GM23338 (cell line): ENCODE measurements at regions not wholly inside any gene's neighbourhood (a gene's known extent, or its start where the extent isn't known, plus 50 kb on each side); places are given as distances from the start of the nearest gene placed in this dataset.

Experiments
- ATAC-seq: fragments of 200-7000 bp; cut with Tn5 transposase; 3 replicates; pipeline ENCODE4 v1.9.1; 2020
- DNase-seq: peaks from one replicate; pipeline ENCODE4 v3.0.0-alpha.2; 2015; ENCODE audit warnings: low spot score
- H2AFZ ChIP-seq: fragments of 200-600 bp; sonication (generic); 2 replicates; pipeline ENCODE4 v1.8.0; 2016; ENCODE audit warnings: antibody characterized with exemption, mild to moderate bottlenecking, moderate library complexity
- H3F3A ChIP-seq: fragments of 200-600 bp; sonication (generic); replicated peaks from 2 replicates; pipeline ENCODE4 v1.8.0; 2017; ENCODE audit warnings: antibody characterized with exemption, mixed run types, low read depth
- H3K27ac ChIP-seq: fragments of 200-600 bp; sonication (generic); 2 replicates; pipeline ENCODE4 v1.6.1; 2016; ENCODE audit warnings: low read depth
- H3K27me3 ChIP-seq: fragments of 200-600 bp; sonication (generic); 2 replicates; pipeline ENCODE4 v1.8.0; 2016; ENCODE audit warnings: mild to moderate bottlenecking, mixed run types, moderate library complexity; ENCODE audit not compliant: insufficient read depth
- H3K36me3 ChIP-seq: fragments of 200-600 bp; sonication (generic); 2 replicates; pipeline ENCODE4 v1.8.0; 2016; ENCODE audit warnings: mild to moderate bottlenecking; ENCODE audit not compliant: insufficient read depth
- H3K4me1 ChIP-seq: fragments of 200-600 bp; sonication (generic); 2 replicates; pipeline ENCODE4 v1.8.0; 2016; ENCODE audit warnings: mild to moderate bottlenecking, moderate library complexity; ENCODE audit not compliant: insufficient read depth
- H3K4me2 ChIP-seq: fragments of 200-600 bp; sonication (generic); 2 replicates; pipeline ENCODE4 v1.7.1; 2017; ENCODE audit warnings: mixed run types
- H3K4me3 ChIP-seq: fragments of 200-600 bp; sonication (generic); 2 replicates; pipeline ENCODE4 v1.6.1; 2016; ENCODE audit warnings: mixed run types
- H3K79me2 ChIP-seq: fragments of 200-600 bp; sonication (generic); replicated peaks from 2 replicates; pipeline ENCODE4 v1.8.0; 2017; ENCODE audit warnings: mild to moderate bottlenecking; ENCODE audit not compliant: insufficient read depth
- H3K9me2 ChIP-seq: fragments of 200-600 bp; sonication (generic); 2 replicates; pipeline ENCODE4 v1.8.0; 2017; ENCODE audit not compliant: insufficient read depth
- H4K20me1 ChIP-seq: fragments of 200-600 bp; sonication (generic); replicated peaks from 2 replicates; pipeline ENCODE4 v1.8.0; 2017; ENCODE audit warnings: mild to moderate bottlenecking; ENCODE audit not compliant: insufficient read depth
- H3K27ac Mint-ChIP-seq: 2 replicates; pipeline ENCODE4 v1.8.0; 2020; ENCODE audit warnings: inconsistent platforms, mild to moderate bottlenecking, moderate library complexity, mixed read lengths
- H3K27me3 Mint-ChIP-seq: 3 replicates; pipeline ENCODE4 v1.8.0; 2022; ENCODE audit warnings: low read depth, mild to moderate bottlenecking, moderate library complexity, mixed read lengths, inconsistent platforms; ENCODE audit not compliant: insufficient read depth, poor library complexity
- H3K36me3 Mint-ChIP-seq: 3 replicates; pipeline ENCODE4 v1.8.0; 2021; ENCODE audit warnings: low read depth, mild to moderate bottlenecking, inconsistent platforms, moderate library complexity, mixed read lengths
- H3K4me1 Mint-ChIP-seq: 3 replicates; pipeline ENCODE4 v1.8.0; 2020; ENCODE audit warnings: mild to moderate bottlenecking, inconsistent platforms, mixed read lengths
- H3K4me3 Mint-ChIP-seq: 3 replicates; pipeline ENCODE4 v1.8.0; 2021; ENCODE audit warnings: moderate library complexity, mild to moderate bottlenecking, inconsistent platforms, mixed read lengths
- H3K9me3 Mint-ChIP-seq: 3 replicates; pipeline ENCODE4 v1.8.0; 2020; ENCODE audit warnings: moderate library complexity, mild to moderate bottlenecking, inconsistent platforms, mixed read lengths
- EZH2phosphoT487 ChIP-seq: fragments of 200-600 bp; sonication (generic); IDR thresholded peaks from one replicate; pipeline ENCODE4 v1.8.1; 2018; ENCODE audit warnings: antibody characterized with exemption; ENCODE audit not compliant: unreplicated experiment
- JUNB ChIP-seq: IDR thresholded peaks from one replicate; pipeline ENCODE4 v1.6.1; 2016; ENCODE audit warnings: antibody characterized with exemption; ENCODE audit not compliant: unreplicated experiment
- POLR2AphosphoS5 ChIP-seq: IDR thresholded peaks from 2 replicates; pipeline ENCODE4 v1.6.1; 2016; ENCODE audit warnings: antibody characterized with exemption, low read depth
- REST ChIP-seq: IDR thresholded peaks from one replicate; pipeline ENCODE4 v1.6.1; 2018; ENCODE audit warnings: antibody characterized with exemption; ENCODE audit not compliant: unreplicated experiment
- STAT1 ChIP-seq: IDR thresholded peaks from one replicate; pipeline ENCODE4 v1.6.1; 2016; ENCODE audit warnings: antibody characterized with exemption; ENCODE audit not compliant: unreplicated experiment
- ZNF114 ChIP-seq: fragments of 250-450 bp; sonication (Bioruptor Pico); IDR thresholded peaks from 2 replicates; pipeline ENCODE4 v1.5.0; 2020; ENCODE audit warnings: mild to moderate bottlenecking, moderate library complexity
- ZNF462 ChIP-seq: fragments of 250-450 bp; sonication (Bioruptor Pico); IDR thresholded peaks from 2 replicates; pipeline ENCODE4 v1.5.0; 2020; ENCODE audit warnings: mild to moderate bottlenecking, moderate library complexity

GRCh38 chr9:88905506-88905905, 85.8 kb upstream of the S1PR3 start (continued):
- TF ChIP-seq ZNF462 (CRISPR knock-in tag) (no peak), POLR2AphosphoS5 (no peak), REST (no peak), ZNF114 (CRISPR knock-in tag) (no peak)

- Histone ChIP-seq H2AFZ (no peak overlapping the region), H3F3A (no peaks in the 10 kb centered on the region), H3K4me3 (no peak overlapping the region), H3K4me1 (no peaks in the 10 kb centered on the region), H3K27ac (no peak overlapping the region), H3K27me3 (no peaks in the 10 kb centered on the region), H3K36me3 (no peaks in the 10 kb centered on the region), H4K20me1 (no peaks in the 10 kb centered on the region), H3K79me2 (no peaks in the 10 kb centered on the region), H3K9me2 (no peaks in the 10 kb centered on the region), H3K4me2 (no peak overlapping the region)
- Mint-ChIP-seq H3K36me3 (peaks cover 20% of the 10 kb centered on the region; the same call in 2 of the 3 replicates), H3K9me3 (peaks cover 34% of the 10 kb centered on the region), H3K27me3 (no peaks in the 10 kb centered on the region), H3K4me1 (no peaks in the 10 kb centered on the region), H3K27ac (no peak overlapping the region), H3K4me3 (no peak overlapping the region)
- DNase-seq (no peak), ATAC-seq (no peak)
- TF ChIP-seq EZH2phosphoT487, result no peak
- no peak for TF ChIP-seq JUNB
- no peak for TF ChIP-seq STAT1
- no peak for TF ChIP-seq ZNF114 (CRISPR knock-in tag)
- no peak for TF ChIP-seq REST
Observed at GRCh38 chr9:88915916-88916315, 75.4 kb upstream of the S1PR3 start.
